Ectodermal cell (in vitro differentiated cells): ENCODE measurements at regions not wholly inside any gene's neighbourhood (a gene's known extent, or its start where the extent isn't known, plus 50 kb on each side); places are given as distances from the start of the nearest gene placed in this dataset.

Experiments used
- H3K27ac ChIP-seq: 2 replicates; pipeline ENCODE4 v1.7.0; 2013; ENCODE audit warnings: mild to moderate bottlenecking, low read depth, low read length; ENCODE audit not compliant: insufficient read depth, poor library complexity, severe bottlenecking
- H3K27me3 ChIP-seq: 2 replicates; pipeline ENCODE4 v1.7.0; 2013; ENCODE audit warnings: mild to moderate bottlenecking, low read length; ENCODE audit not compliant: insufficient read depth, control insufficient read depth, poor library complexity, severe bottlenecking
- H3K36me3 ChIP-seq: one replicate; pipeline ENCODE4 v1.7.0; 2013; ENCODE audit warnings: low read length; ENCODE audit not compliant: control insufficient read depth, insufficient read depth
- H3K4me1 ChIP-seq: one replicate; pipeline ENCODE4 v1.7.0; 2013; ENCODE audit warnings: low read length; ENCODE audit not compliant: control insufficient read depth, insufficient read depth
- H3K4me3 ChIP-seq: 2 replicates; pipeline ENCODE4 v1.7.0; 2013; ENCODE audit warnings: low read depth, low read length, control low read depth; ENCODE audit not compliant: insufficient read depth
- H3K9me3 ChIP-seq: 2 replicates; pipeline ENCODE4 v1.7.0; 2013; ENCODE audit warnings: mild to moderate bottlenecking, low read length, moderate library complexity; ENCODE audit not compliant: control insufficient read depth
- WGBS, 2 experiments: methylation state at CpG; one replicate each; pipeline ENCODE4 v1.1.7; 2013; ENCODE audit warnings: missing lambda C conversion rate in 2 of 2; 5-methylcytosine and 5-hydroxymethylcytosine counted together

GRCh38 chr6:11437824-11438459, 99.6 kb upstream of the TMEM170B start:
- no peaks in the 10 kb centered on the region for H3K9me3 ChIP-seq
- no peaks in the 10 kb centered on the region for H3K36me3 ChIP-seq
- H3K4me1 ChIP-seq: no peaks in the 10 kb centered on the region
- 90 to 92% methylated on average over 6 of the region's 6 CpGs for WGBS, 2 experiments
- no peak overlapping the region for H3K4me3 ChIP-seq
- H3K27me3 ChIP-seq: no peaks in the 10 kb centered on the region
- no peak overlapping the region for H3K27ac ChIP-seq

GRCh38 chr6:11436508-11437096, 100.9 kb upstream of the TMEM170B start:
- Histone ChIP-seq H3K27me3 (no peaks in the 10 kb centered on the region), H3K36me3 (no peaks in the 10 kb centered on the region), H3K9me3 (no peaks in the 10 kb centered on the region), H3K4me1 (no peaks in the 10 kb centered on the region), H3K4me3 (no peak overlapping the region), H3K27ac (no peak overlapping the region)
- 91% methylated on average over 6 of the region's 6 CpGs for WGBS, 2 experiments

DNA sequence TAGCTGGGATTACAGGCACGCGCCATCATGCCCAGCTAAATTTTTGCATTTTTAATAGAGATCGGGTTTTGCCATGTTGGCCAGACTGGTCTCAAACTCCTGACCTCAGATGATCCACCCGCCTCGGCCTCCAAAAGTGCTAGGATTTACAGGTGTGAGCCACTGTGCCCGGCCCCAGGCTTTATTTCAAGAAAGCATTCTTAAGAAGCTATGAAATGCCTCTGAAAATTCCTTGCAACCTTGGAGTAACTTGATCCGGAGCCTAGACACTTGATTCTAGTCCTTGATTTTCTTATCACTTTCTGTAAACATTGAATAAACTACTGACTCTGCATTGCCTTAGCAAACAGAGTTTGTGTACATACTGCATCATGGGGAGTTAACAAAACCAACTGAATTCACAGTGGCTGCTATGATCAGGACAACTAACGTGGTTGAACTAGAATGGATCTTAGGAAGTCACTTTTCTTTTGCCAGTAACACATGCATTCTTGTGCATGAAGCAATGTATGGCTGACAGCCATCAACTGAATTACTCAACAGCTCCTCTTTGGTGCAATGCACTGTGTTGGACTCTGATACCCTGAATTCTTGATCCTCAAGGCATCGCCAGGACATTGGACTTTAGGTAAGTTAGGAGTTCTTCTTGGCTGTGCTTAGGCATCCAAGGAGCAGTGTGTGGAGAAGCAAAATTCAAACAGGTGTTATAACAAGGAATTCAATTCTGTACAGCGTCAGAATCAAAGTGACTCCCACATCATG, 102.8 kb upstream of the TMEM170B start:
- no peaks in the 10 kb centered on the region for H3K4me1 ChIP-seq
- no peaks in the 10 kb centered on the region for H3K9me3 ChIP-seq
- WGBS, 2 experiments: 93 to 94% methylated on average over 10 of the region's 10 CpGs
- H3K27me3 ChIP-seq: no peaks in the 10 kb centered on the region
- no peak overlapping the region for H3K27ac ChIP-seq
- no peaks in the 10 kb centered on the region for H3K36me3 ChIP-seq
- no peak overlapping the region for H3K4me3 ChIP-seq

GRCh38 chr6:11433860-11434259, 103.7 kb upstream of the TMEM170B start:
- Histone ChIP-seq H3K36me3 (no peaks in the 10 kb centered on the region), H3K9me3 (no peaks in the 10 kb centered on the region), H3K27ac (no peak overlapping the region), H3K4me1 (no peaks in the 10 kb centered on the region), H3K4me3 (no peak overlapping the region), H3K27me3 (no peaks in the 10 kb centered on the region)
- 83 to 92% methylated on average over 1 of the region's 1 CpG for WGBS, 2 experiments

GRCh38 chr6:11432713-11433450, 104.7 kb upstream of the TMEM170B start:
- Histone ChIP-seq H3K4me3 (no peak overlapping the region), H3K27ac (no peak overlapping the region), H3K27me3 (no peaks in the 10 kb centered on the region), H3K9me3 (no peaks in the 10 kb centered on the region), H3K4me1 (peaks cover 10% of the 10 kb centered on the region), H3K36me3 (no peaks in the 10 kb centered on the region)
- WGBS, 2 experiments: 86 to 100% methylated on average over 1 of the region's 1 CpG

DNA sequence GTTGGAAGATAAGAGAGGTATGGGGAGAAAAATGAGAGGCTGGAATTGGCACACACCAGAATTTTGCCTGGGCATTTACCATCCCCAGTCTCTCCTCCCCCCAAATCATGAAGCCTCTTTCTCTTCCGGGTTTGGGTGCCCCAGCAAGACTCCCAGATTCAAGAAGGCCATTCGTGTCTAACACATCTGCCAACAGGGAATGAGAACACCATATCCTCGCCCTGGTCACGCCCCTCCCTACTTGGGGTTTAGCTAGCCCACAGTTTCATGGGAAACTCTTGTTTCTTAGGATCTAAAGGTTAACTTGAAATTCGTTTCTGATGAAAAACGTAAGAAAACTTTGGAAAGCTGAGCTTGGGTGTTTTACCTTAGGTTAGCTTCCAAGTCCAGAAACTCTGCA, 105.5 kb upstream of the TMEM170B start:
- no peaks in the 10 kb centered on the region for H3K36me3 ChIP-seq
- no peak overlapping the region for H3K27ac ChIP-seq
- peaks cover 10% of the 10 kb centered on the region for H3K4me1 ChIP-seq
- H3K27me3 ChIP-seq: no peaks in the 10 kb centered on the region
- H3K9me3 ChIP-seq: no peaks in the 10 kb centered on the region
- 92 to 93% methylated on average over 6 of the region's 6 CpGs for whole genome bisulfite sequencing, 2 experiments
- H3K4me3 ChIP-seq: no peak overlapping the region

- no peak overlapping the region for H3K4me3 ChIP-seq
- H3K36me3 ChIP-seq: no peaks in the 10 kb centered on the region
- no peaks in the 10 kb centered on the region for H3K27me3 ChIP-seq
- no peaks in the 10 kb centered on the region for H3K9me3 ChIP-seq
- H3K27ac ChIP-seq: no peak overlapping the region
- 93 to 97% methylated on average over 6 of the region's 6 CpGs for WGBS, 2 experiments
- peaks cover 10% of the 10 kb centered on the region for H3K4me1 ChIP-seq
Measured at GRCh38 chr6:11431455-11431937, 106.1 kb upstream of the TMEM170B start.

DNA sequence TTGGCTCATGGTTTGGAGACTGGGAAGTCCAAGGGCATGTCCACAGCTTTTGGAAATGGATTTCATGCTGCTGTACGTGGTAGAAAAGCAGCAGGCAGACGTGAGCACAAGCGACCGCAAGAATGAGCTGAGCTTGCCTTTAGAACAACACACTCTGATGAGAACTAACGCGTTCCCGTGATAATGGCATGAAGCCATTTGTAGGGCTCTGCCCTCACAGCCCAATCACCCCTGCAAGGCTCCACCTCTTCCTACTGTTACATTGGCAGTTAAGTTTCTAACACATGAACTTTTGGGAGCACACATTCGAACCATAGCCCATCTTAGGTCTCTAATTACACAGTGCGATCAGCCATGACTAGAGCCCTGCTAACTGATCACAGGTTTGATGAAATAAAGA, 107.5 kb upstream of the TMEM170B start:
- Histone ChIP-seq H3K4me3 (no peak overlapping the region), H3K27ac (no peak overlapping the region), H3K4me1 (peaks cover 16% of the 10 kb centered on the region), H3K36me3 (no peaks in the 10 kb centered on the region), H3K27me3 (no peaks in the 10 kb centered on the region), H3K9me3 (no peaks in the 10 kb centered on the region)
- 86 to 87% methylated on average over 9 of the region's 9 CpGs for WGBS, 2 experiments

DNA sequence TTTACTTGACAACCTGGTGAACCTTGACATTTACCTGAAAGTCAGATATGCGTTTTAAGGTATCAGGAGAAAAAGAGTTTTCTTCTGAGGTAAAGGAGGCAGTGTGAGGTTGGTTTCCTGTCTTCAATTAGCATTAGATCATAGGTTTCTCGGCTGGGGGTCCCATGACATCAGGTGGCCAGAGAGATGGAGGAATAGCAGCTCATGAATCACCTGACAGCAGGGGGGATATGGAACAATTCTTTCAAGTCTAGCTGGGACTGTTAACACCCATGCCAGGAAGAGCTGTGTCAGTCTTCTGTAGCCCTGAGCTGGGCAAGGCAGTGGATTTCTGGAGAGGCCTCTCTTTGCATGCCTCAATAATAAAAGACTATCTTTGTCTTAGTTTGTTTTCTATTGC, 108.0 kb upstream of the TMEM170B start:
- 39 to 47% methylated on average over 2 of the region's 2 CpGs for whole genome bisulfite sequencing, 2 experiments
- no peaks in the 10 kb centered on the region for H3K9me3 ChIP-seq
- no peaks in the 10 kb centered on the region for H3K36me3 ChIP-seq
- no peak overlapping the region for H3K27ac ChIP-seq
- H3K27me3 ChIP-seq: no peaks in the 10 kb centered on the region
- peaks cover 16% of the 10 kb centered on the region for H3K4me1 ChIP-seq
- H3K4me3 ChIP-seq: no peak overlapping the region

DNA sequence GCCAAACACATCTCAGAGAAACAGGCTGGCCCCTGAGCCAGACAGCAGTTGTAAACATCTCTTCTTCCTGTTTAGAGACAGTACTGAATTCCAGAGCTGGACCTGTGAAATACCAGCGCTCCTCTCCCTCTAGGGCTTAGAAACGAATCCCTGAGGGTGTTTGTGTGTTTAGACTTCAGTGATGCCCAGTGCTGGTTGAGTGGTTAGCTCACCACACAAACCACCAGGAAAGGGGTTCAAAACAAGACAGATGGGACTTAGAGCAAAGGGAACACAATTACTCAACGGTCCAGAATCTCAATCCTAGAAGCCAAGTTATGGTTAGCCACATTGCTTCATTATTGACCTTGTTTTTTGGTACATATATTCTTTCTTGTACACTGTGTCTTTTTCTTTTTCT, 108.7 kb upstream of the TMEM170B start:
- Histone ChIP-seq H3K36me3 (no peaks in the 10 kb centered on the region), H3K27me3 (no peaks in the 10 kb centered on the region), H3K27ac (no peak overlapping the region), H3K9me3 (no peaks in the 10 kb centered on the region), H3K4me3 (no peak overlapping the region), H3K4me1 (peaks cover 16% of the 10 kb centered on the region)
- 53 to 57% methylated on average over 3 of the region's 3 CpGs for WGBS, 2 experiments
